ENCODE measurements at regions not wholly inside any gene's neighbourhood (a gene's known extent, or its start where the extent isn't known, plus 50 kb on each side); places are given as distances from the start of the nearest gene placed in this dataset.

DNA sequence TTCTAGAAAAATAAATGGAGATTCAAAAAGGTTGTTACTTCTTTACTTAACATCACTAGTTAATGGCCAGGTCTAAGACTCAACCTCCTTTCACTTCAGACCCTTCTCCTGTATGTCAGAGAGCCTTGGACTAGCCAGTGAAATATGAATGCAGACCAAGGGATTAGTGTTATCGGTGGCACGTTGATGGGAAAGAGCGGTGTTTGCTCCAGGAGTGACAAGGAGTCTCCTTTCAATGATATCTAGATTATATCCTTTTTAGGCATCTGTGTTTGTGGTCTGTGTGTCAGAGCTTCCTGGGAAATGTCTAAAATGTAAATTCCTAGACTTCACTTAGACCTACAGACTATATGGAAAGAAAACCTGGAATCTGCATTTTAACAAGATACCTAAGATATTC lies 658.0 kb upstream of the KCNMB2 start:
- Mint-ChIP-seq H3K27me3 (ENCODE audit: unreplicated experiment) (no peaks in the 10 kb centered on the region), H3K4me3 (ENCODE audit: unreplicated experiment) (no peak overlapping the region), H3K4me1 (ENCODE audit: unreplicated experiment) (peaks cover 25% of the 10 kb centered on the region), H3K36me3 (ENCODE audit: unreplicated experiment) (no peaks in the 10 kb centered on the region), H3K27ac (ENCODE audit: unreplicated experiment) (no peak overlapping the region), H3K9me3 (ENCODE audit: unreplicated experiment) (no peaks in the 10 kb centered on the region)
- no peak for TF ChIP-seq CTCF (IDR thresholded peaks at IDR 0.05)
- DNase-seq (ENCODE audit: extremely low spot score, unreplicated experiment), result no peak

GRCh38 chr3:177878957-177879356 lies 657.3 kb upstream of the KCNMB2 start:
- H3K27me3 Mint-ChIP-seq (ENCODE audit: unreplicated experiment), result no peaks in the 10 kb centered on the region
- no peaks in the 10 kb centered on the region for H3K9me3 Mint-ChIP-seq (ENCODE audit: unreplicated experiment)
- no peak overlapping the region for H3K4me3 Mint-ChIP-seq (ENCODE audit: unreplicated experiment)
- TF ChIP-seq CTCF (IDR thresholded peaks at IDR 0.05), result no peak
- no peaks in the 10 kb centered on the region for H3K36me3 Mint-ChIP-seq (ENCODE audit: unreplicated experiment)
- DNase-seq (ENCODE audit: extremely low spot score, unreplicated experiment), result no peak
- peak overlapping the region; percentile 56 for H3K27ac Mint-ChIP-seq (ENCODE audit: unreplicated experiment)
- peaks cover 29% of the 10 kb centered on the region for H3K4me1 Mint-ChIP-seq (ENCODE audit: unreplicated experiment)

- no peak overlapping the region for H3K27ac Mint-ChIP-seq (ENCODE audit: unreplicated experiment)
- no peaks in the 10 kb centered on the region for H3K9me3 Mint-ChIP-seq (ENCODE audit: unreplicated experiment)
- no peak overlapping the region for H3K4me3 Mint-ChIP-seq (ENCODE audit: unreplicated experiment)
- H3K36me3 Mint-ChIP-seq (ENCODE audit: unreplicated experiment), result no peaks in the 10 kb centered on the region
- peaks cover 22% of the 10 kb centered on the region for H3K4me1 Mint-ChIP-seq (ENCODE audit: unreplicated experiment)
- H3K27me3 Mint-ChIP-seq (ENCODE audit: unreplicated experiment), result no peaks in the 10 kb centered on the region
- TF ChIP-seq CTCF (IDR thresholded peaks at IDR 0.05), result no peak
- DNase-seq (ENCODE audit: extremely low spot score, unreplicated experiment), result no peak
These were observed 654.9 kb upstream of the KCNMB2 start for GRCh38 chr3:177881351-177881750.

DNA sequence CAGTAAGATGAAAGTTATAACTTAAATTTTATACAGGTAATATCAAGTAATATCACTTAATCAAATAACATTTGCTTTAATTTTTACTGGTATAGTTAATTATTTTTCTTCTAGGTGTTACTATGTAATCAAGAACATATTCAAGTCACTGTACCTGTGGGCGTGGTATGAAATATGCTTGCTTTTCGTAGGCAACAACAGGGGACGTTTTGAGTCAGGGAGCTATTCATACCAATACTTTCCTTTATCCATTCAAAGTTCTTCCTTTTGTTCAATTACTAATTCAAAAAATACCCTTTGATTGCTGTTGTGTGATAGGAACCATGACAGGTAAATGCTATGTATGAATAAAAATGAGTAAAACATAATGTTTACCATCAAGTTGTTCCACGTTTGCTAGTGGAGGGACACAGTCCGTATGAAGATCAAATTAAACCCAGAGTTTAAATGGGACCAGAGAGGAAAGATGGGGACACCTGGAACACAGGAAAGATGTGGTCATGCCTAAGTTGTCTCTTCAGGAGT lies 654.0 kb upstream of the KCNMB2 start:
- DNase-seq (ENCODE audit: extremely low spot score, unreplicated experiment), result no peak
- peaks cover 22% of the 10 kb centered on the region for H3K4me1 Mint-ChIP-seq (ENCODE audit: unreplicated experiment)
- H3K4me3 Mint-ChIP-seq (ENCODE audit: unreplicated experiment), result no peak overlapping the region
- no peaks in the 10 kb centered on the region for H3K27me3 Mint-ChIP-seq (ENCODE audit: unreplicated experiment)
- TF ChIP-seq CTCF (IDR thresholded peaks at IDR 0.05), result no peak
- no peak overlapping the region for H3K27ac Mint-ChIP-seq (ENCODE audit: unreplicated experiment)
- no peaks in the 10 kb centered on the region for H3K9me3 Mint-ChIP-seq (ENCODE audit: unreplicated experiment)
- H3K36me3 Mint-ChIP-seq (ENCODE audit: unreplicated experiment), result no peaks in the 10 kb centered on the region

DNA sequence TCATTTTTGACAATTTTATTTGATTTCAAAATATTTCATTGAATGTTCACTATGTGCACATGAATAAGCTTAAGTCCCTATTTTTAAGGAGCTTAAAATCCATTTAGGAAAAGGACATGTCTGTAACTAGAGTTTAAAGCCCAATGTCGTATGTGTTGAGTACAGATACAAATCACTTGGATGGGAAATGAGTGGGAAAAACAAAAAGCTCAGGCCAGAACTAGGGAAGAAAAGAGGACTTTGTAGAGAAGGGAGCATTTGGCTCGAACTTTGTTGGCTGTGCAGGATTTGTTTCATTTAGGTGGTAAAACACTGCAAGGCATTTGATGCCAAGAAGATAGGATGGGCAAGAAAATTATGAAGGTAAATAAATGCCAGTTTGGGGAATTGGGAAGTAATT lies 653.1 kb upstream of the KCNMB2 start:
- TF ChIP-seq CTCF (IDR thresholded peaks at IDR 0.05), result no peak
- no peaks in the 10 kb centered on the region for H3K36me3 Mint-ChIP-seq (ENCODE audit: unreplicated experiment)
- no peaks in the 10 kb centered on the region for H3K9me3 Mint-ChIP-seq (ENCODE audit: unreplicated experiment)

More for the DNA sequence above, 653.1 kb upstream of the KCNMB2 start:
- no peak overlapping the region for H3K4me3 Mint-ChIP-seq (ENCODE audit: unreplicated experiment)
- H3K27me3 Mint-ChIP-seq (ENCODE audit: unreplicated experiment), result no peaks in the 10 kb centered on the region
- H3K4me1 Mint-ChIP-seq (ENCODE audit: unreplicated experiment), result peaks cover 20% of the 10 kb centered on the region
- no peak overlapping the region for H3K27ac Mint-ChIP-seq (ENCODE audit: unreplicated experiment)
- DNase-seq (ENCODE audit: extremely low spot score, unreplicated experiment), result no peak
